ENCODE measurements at regions not wholly inside any gene's neighbourhood (a gene's known extent, or its start where the extent isn't known, plus 50 kb on each side); places are given as distances from the start of the nearest gene placed in this dataset.
"Not testable (repeated sequence)": the region's sequence is repeated elsewhere in the genome, so short reads cannot be mapped to it uniquely, and the experiment has no call there.

GRCh38 chr5:131005963-131006684 lies 158.9 kb downstream of the HINT1 start:
- no peak for DNase-seq

DNA sequence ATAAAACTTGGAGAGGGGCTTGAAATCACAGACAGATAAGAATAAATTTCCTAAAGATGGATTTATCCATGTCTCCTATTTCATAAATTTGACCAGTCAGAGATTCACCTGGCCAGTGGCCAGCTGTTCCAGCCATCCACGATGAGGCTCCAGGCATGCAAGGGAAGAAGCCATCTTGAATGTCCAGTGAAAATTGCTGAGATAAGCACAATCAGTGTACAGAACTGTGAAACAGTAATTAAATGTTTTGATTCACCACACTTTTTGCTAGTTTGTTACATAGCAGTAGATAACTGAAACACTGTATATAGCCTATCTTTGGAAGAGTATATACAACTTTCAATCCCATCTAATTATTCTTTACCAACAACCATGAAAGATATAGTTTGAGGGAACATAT lies 163.5 kb downstream of the HINT1 start:
- no peak for DNase-seq

GRCh38 chr5:131000289-131000688 lies 164.8 kb downstream of the HINT1 start:
- DNase-seq = no peak

DNA sequence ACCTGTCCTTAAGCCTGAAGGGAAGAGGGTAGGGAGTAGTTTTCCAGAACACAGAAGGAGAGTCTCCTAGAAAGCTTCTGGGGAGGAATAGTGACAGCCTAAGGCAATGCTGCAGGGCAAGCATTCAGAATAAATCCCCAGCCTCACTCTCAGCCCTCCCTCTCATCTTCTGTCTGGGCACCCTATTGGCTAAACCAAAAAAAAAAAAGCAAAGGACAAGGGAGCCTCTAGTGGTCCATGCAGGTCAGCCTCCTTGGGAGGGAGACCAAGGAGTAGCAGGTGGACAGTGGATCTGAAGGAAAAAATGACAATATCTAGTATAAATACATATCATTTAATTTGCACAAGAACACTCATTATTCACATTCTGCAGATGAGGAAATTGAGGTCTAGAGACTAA lies 168.3 kb downstream of the HINT1 start:
- not testable (repeated sequence) for DNase-seq

DNA sequence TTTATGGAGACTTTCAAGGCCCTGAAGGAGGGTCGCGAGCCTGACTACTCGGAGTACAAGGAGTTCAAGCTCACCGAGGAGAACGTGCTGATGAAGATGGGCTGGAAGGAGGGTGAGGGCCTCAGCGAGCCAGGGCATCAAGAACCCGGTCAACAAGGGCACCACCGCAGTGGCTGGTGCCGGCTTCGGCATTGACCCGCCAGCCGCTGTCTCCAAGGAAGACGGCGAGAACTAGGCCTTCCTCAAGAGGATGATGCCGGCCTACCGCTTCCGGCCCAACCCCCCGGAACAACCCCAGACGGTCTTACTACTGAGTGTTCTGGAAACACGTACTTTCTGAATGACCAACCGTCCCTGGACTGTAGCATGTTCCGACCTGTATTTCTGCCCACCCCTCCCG lies 169.2 kb downstream of the HINT1 start:
- no peak for DNase-seq

DNA sequence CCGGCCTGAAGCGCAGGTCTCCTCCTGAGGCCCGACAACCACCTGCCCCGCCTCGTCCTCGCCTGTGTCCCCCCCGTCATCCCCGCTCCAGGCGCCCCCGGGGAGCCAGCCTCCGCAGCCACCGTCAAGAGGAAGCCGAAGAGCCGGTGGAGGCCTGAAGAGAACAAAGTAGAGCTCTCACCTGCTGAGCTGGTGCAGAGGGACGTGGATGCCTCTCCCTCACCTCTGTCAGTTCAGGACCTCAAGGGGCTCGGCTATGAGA lies 169.9 kb downstream of the HINT1 start:
- DNase-seq = no peak

DNA sequence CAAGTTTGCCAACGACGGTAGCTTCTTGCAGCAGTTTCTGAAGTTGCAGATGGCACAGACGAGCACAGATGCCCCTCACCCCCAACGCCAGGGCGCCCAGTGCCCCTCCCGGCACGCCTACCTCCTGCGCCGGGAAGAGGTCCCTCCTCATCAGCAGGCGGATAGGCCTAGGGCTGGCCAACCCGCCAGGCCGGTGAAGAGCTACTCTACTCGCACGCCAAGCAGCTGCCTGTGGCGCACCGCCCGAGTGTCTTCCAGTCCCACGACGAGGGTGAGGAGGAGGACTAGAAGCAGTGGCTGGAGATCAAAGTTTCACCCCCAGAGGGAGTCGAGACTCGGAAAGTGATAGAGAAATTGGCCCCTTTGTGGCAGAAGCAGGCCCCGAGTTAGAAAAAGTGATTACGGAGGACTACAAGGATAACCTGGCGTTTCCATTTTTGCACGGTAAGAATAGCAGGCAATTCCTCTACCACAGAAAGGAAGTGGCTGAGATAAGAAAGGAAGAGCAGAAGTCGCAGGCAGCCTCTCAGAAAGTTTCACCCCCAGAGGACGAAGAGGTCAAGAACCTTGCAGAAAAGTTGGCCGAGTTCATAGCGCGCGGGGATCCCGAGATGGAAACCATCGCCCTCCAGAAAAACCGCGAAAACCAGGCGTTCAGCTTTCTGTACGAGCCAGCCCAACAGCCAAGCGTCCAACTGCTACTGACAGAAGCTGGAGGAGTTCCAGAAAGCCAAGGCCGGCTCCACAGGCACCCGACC lies 170.4 kb downstream of the HINT1 start:
- DNase-seq = no peak

DNA sequence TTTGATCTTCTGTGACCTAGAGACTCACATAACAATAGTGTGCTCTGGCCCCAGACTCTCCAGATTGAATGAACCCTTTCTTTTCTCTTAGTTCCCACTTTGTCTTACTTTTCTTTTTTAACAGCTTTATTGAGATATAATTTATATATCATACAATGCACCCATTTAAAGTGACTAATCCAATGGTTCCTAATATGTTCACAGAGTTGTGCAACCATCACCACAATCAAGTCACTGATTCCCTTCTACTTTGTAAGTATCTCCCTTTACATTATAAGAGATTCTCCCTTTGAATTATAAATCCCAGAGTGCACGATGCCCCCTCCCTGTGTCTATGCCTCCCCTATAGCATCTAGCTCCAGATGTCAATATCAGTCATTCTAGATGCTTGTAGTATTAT lies 172.4 kb downstream of the HINT1 start:
- no peak for DNase-seq

GRCh38 chr5:130992095-130992494 lies 173.0 kb downstream of the HINT1 start:
- no peak for DNase-seq

DNA sequence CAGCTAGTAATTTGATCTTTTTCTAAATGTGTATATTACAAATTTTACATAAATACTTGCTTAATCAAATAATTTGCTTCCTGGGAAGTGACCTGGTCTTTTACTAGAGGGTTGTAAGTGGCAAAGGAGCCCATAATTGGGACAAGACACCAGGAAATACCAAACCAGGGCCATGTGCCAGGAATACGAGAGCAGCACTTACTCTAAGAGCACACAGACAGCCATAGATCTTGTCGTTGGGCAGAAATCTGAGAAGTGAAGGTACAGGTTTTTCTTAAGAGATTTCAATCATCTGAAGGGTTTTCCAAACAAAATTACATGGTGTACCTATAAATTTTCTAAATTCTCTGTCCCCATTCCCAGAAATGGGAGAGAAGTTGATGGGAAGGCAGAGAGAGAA lies 179.3 kb downstream of the HINT1 start:
- no peak for DNase-seq

DNA sequence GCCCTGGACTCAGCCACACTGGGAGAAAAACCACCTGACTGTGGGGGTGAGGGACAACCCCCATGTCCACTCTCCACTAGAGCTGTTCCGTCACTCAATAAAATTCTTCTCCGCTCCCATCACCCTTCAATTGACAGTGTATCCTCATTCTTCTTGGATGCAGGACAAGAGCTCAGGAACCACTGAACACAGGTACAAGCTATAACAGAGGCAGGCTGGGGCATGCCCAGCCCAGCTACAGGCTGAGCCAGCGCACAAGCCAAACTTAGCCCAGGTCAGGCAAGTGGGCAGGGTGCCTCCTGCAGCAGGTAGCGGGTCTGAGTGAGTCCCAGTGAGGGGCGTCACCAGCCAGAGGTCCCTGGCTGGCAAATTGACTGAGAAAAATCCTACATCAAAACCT lies 183.4 kb downstream of the HINT1 start:
- DNase-seq = no peak

DNA sequence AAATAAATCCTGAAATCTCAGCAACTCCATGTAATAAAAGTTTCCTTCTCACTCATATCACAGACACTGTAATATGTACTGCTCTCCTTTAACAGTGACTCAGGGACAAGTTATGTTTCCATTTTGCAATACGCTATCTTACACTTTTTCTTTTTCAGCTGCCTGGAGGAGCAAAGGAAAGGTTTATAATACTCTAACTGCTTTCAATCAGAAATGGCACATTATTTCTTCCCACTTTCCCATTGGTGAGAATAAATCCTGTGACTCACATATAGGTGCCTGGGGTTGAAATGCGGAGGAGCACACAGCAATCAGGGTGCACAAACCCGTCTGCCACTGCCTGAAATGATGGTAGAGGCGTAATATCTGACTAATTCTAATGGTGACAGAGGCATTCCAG lies 186.6 kb downstream of the HINT1 start:
- DNase-seq = no peak

- DNase-seq = no peak
Observed at GRCh38 chr5:130976493-130976892, 188.6 kb downstream of the HINT1 start.

- DNase-seq = no peak
Observed at GRCh38 chr5:130975847-130976246, 189.2 kb downstream of the HINT1 start.

GRCh38 chr5:130975299-130975698 lies 189.8 kb downstream of the HINT1 start:
- DNase-seq = no peak

GRCh38 chr5:130974021-130974683 lies 190.9 kb downstream of the HINT1 start:
- no peak for DNase-seq

- peak in 3 of 4 experiments; percentile 10 to 58 (median 51) for DNase-seq
Observed at GRCh38 chr5:130966990-130967525, 198.0 kb downstream of the HINT1 start.

DNA sequence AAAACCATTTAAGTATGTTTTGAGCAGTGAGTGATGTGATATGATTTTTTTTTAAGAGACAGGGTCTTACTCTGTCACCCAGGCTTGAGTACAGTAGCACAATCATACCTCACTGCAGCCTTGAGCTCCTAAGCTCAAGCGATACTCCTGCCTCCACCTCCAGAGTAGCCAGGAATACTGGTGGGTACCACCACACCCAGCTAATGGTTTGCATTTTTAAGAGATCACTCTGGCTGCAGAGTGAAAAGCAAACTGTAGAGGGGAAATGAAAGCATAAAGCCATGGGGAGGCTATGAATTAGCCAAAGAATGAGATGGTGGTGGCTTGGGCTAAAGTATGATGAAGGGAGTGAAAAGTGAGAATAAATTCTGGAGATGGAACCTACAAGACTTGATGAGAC lies 199.1 kb downstream of the HINT1 start:
- DNase-seq = no peak

- DNase-seq = no peak
Observed at GRCh38 chr5:130965360-130965759, 199.7 kb downstream of the HINT1 start.

DNA sequence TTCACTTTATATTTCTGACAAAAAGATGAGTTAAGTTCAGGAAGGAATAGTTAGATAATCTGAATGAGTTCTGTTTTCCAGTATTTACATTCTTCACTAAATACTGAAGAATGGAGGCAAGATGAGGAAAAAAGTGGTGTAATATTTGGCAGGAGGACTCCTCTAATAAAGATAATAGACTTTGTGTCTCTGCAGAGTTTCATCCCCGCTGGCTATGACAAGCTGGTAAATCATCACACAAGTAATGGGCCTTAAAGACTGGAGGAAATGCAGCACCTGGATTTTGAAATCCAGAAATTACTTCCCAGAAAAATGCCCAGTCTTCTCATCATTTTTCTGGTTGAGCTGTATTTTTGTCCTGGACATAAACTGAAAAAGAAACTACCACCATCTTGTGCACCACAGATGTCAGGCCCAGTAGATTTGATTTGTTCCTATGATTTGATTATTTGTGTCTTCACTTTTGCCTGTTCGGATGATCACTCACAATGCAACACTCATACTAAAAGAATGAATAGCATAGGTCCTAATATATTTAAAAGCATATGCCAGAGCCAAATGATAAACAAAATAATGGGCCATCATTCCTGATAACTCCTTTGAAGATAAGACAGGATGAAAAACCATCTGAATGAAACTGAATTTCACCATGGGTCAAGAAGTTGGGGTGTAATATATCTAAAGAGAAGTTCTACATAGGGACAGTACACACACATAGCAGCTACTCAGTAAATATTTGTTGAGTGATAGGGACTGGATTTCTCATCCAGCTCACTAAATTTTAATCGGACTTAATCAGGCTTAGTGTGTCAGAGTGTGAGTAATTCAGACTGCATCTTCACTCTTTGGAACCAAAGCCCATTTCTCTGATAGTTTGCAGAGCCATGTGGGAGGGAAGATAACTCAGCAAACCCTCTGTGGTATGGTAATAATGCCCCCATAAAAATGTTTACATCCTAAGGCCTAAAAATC lies 200.5 kb downstream of the HINT1 start:
- DNase-seq = no peak

DNA sequence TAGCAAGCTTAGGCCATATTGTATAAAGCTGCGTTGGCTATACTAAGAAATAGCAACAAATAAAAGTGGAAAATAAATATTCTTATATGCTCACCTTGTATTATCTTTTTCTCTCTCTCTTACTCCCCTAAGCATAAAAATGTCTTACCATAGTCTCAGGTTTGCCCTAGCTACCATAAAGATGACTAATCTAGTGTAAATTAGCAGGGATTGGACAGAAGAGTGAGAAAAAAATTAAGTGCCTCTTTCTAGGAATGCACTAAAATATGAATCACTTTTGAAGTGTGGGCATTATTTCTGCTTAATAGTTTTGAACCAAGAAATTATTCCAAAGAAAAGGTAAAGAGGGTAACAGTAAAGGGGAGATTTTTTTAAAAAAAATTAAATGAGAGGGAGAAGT lies 201.3 kb downstream of the HINT1 start:
- DNase-seq = no peak

GRCh38 chr5:130957151-130957550 lies 207.9 kb downstream of the HINT1 start:
- DNase-seq = no peak

DNA sequence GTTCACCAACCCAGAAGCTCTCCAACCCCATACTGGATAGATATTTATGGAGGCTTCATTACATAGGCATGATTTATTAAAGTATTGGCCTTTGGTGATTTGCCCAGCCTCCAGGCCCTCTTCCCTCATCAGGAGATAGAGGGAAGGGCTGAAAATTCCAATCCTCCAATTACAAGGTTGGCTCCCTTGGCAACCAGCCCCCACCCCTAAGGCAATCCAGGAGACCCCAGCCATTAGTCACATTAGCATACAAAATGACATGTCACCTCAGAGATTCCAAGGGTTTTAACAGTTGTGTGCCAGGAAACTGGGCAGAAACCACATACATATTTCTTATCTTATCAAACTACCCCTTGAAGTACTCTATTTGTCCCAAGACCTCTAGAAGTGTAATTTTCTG lies 210.0 kb downstream of the HINT1 start:
- no peak for DNase-seq

Data from suppressor macrophage (primary cell).